GM12891 (cell line): ENCODE measurements at regions not wholly inside any gene's neighbourhood (a gene's known extent, or its start where the extent isn't known, plus 50 kb on each side); places are given as distances from the start of the nearest gene placed in this dataset.

Experiments
- DNase-seq: peaks from one replicate; pipeline ENCODE4 v3.0.0; 2011; ENCODE audit warnings: low spot score; ENCODE audit not compliant: insufficient read length
- FAIRE-seq: peaks from 2 replicates; lab custom pipeline; 2011; peaks lifted over from hg19 to GRCh38; lab: Jason Lieb, UNC
- PAX5 ChIP-seq: IDR thresholded peaks from 2 replicates; pipeline ENCODE4 v1.6.1; 2011; ENCODE audit warnings: low read length, moderate library complexity, mild to moderate bottlenecking; ENCODE audit not compliant: insufficient read depth, severe bottlenecking
- POLR2A ChIP-seq: IDR thresholded peaks from 2 replicates; pipeline ENCODE4 v1.6.1; 2011; ENCODE audit warnings: low read depth, low read length, control low read depth
- POLR2AphosphoS5 ChIP-seq: IDR thresholded peaks from 2 replicates; pipeline ENCODE4 v1.6.1; 2011; ENCODE audit warnings: low read depth, low read length, control low read depth
- POU2F2 ChIP-seq: IDR thresholded peaks from 2 replicates; pipeline ENCODE4 v1.6.1; 2011; ENCODE audit warnings: low read depth, mild to moderate bottlenecking, control low read depth, low read length, moderate library complexity
- SPI1 ChIP-seq: IDR thresholded peaks from 2 replicates; pipeline ENCODE4 v1.6.1; 2011; ENCODE audit warnings: low read depth, low read length, control low read depth
- TAF1 ChIP-seq: IDR thresholded peaks from 2 replicates; pipeline ENCODE4 v1.6.1; 2011; ENCODE audit warnings: low read depth, low read length, control low read depth

- DNase-seq: no peak
- no peak for TF ChIP-seq TAF1
- no peak for TF ChIP-seq SPI1
- no peak for TF ChIP-seq PAX5
- TF ChIP-seq POLR2AphosphoS5: no peak
- TF ChIP-seq POLR2A: no peak
- TF ChIP-seq POU2F2: no peak
- FAIRE-seq: no peak
Measured at GRCh38 chr1:81337226-81337625, 463.5 kb upstream of the ADGRL2 start.

GRCh38 chr1:81335876-81336275, 464.9 kb upstream of the ADGRL2 start:
- DNase-seq (no peak), FAIRE-seq (no peak)
- TF ChIP-seq PAX5 (no peak), POLR2AphosphoS5 (no peak), TAF1 (no peak), POLR2A (no peak), POU2F2 (no peak), SPI1 (no peak)

GRCh38 chr1:81330521-81330920, 470.2 kb upstream of the ADGRL2 start:
- FAIRE-seq (no peak), DNase-seq (no peak)
- no peak for TF ChIP-seq TAF1
- TF ChIP-seq POLR2AphosphoS5: no peak
- no peak for TF ChIP-seq PAX5
- TF ChIP-seq SPI1: no peak
- TF ChIP-seq POLR2A: no peak
- no peak for TF ChIP-seq POU2F2

- TF ChIP-seq SPI1 (no peak), PAX5 (no peak), POU2F2 (no peak), TAF1 (no peak)
- DNase-seq (no peak), FAIRE-seq (no peak)
Measured at GRCh38 chr1:81330111-81330510, 470.6 kb upstream of the ADGRL2 start.

DNA sequence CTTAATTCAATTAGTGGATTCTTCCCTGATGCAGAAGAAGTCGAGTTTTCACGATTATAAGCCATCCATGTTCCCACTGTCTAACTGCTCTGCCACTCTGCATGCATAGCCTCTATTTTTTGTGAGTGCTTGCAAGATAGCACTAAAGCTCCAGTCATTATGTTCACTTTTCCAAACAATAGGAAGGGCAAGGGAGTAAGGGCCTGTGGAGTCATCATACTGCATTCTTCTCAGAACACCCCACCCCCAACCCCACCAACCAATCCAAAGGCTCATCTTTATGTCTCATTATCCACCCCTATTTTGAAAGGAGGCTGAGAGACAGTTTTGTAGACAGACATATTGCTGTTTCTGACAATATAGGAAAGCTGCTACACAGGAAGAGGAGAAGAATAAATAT, 471.7 kb upstream of the ADGRL2 start:
- FAIRE-seq (no peak), DNase-seq (no peak)
- TF ChIP-seq SPI1: no peak
- no peak for TF ChIP-seq PAX5
- no peak for TF ChIP-seq POLR2AphosphoS5
- TF ChIP-seq TAF1: no peak
- TF ChIP-seq POLR2A: no peak
- TF ChIP-seq POU2F2: no peak

DNA sequence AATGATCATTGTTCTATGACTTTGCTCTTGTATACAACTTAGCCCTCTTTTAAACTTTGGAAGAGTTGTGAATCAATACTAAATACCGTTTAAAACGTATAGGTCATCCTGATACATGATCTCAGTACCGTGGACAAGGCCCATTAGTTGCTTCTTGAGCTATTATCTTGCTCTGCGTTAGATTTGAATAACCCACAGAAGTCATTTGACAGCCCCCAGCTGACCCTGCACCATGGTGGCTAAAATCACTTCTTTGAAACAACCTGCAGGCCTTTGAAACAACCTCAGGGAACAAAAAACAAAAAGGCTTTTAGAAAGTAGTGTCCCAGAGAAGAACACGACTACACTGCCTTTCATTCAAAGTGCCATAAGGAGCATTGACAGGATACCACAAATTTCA, 473.0 kb upstream of the ADGRL2 start:
- TF ChIP-seq PAX5 (no peak), POLR2A (no peak), POU2F2 (no peak), TAF1 (no peak), SPI1 (no peak)
- no peak for DNase-seq
- no peak for FAIRE-seq

GRCh38 chr1:81327103-81327710, 473.5 kb upstream of the ADGRL2 start:
- TF ChIP-seq SPI1: no peak
- FAIRE-seq (no peak), DNase-seq (no peak)

GRCh38 chr1:81326212-81326611, 474.5 kb upstream of the ADGRL2 start:
- FAIRE-seq (no peak), DNase-seq (no peak)
- TF ChIP-seq TAF1 (no peak), POLR2A (no peak), POLR2AphosphoS5 (no peak)

DNA sequence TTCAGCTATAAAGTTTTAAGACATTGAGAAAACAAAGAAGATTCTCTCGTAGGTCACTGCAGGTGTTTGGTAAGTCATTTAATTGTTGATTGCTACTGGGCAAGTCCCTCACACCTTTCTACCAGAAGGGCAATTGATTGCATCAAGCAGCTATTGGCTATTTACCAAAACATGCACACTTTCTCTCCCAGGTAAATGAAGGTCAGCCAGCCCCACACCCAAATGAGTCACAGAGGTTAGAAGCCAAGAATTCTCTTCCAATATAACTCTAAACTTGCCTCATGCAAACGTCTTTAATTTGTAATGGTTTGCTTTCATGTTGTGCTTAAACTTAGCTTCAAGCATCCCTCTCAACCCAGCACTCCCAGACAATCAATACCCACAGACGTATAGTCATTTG, 475.3 kb upstream of the ADGRL2 start:
- DNase-seq: no peak
- no peak for TF ChIP-seq POU2F2
- no peak for TF ChIP-seq SPI1
- no peak for TF ChIP-seq PAX5
- no peak for TF ChIP-seq POLR2A
- TF ChIP-seq TAF1: no peak
- TF ChIP-seq POLR2AphosphoS5: no peak
- no peak for FAIRE-seq

DNA sequence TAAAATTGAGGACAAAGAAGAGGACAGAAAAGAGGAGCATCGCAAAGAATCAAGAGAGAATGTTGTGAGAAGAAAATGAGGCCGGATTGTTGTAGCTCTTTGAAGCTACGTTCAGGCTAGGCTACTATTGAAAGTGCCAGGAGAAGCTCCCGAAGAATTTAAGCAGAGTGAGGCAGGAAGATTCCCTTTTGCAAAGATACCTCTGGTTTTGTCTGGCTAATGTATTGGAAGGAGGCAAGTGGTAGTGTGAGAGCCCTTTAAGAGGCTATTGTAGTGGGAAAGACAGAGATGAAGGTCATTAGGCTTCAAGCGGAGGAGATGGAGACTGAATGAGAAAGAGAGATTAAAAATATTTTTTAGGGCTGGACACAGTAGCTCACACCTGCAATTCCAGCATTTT, 476.9 kb upstream of the ADGRL2 start:
- FAIRE-seq: no peak
- no peak for DNase-seq
- no peak for TF ChIP-seq POU2F2
- no peak for TF ChIP-seq PAX5
- TF ChIP-seq TAF1: no peak
- TF ChIP-seq POLR2A: no peak
- TF ChIP-seq POLR2AphosphoS5: no peak
